ENCODE measurements at regions not wholly inside any gene's neighbourhood (a gene's known extent, or its start where the extent isn't known, plus 50 kb on each side); places are given as distances from the start of the nearest gene placed in this dataset.
"Not testable (repeated sequence)": the region's sequence is repeated elsewhere in the genome, so short reads cannot be mapped to it uniquely, and the experiment has no call there.

- no peak for DNase-seq
Measured at GRCh38 chr16:86219655-86220445, 290.5 kb upstream of the FOXF1 start.

GRCh38 chr16:86220561-86220960 is 289.8 kb upstream of the FOXF1 start:
- no peak for DNase-seq

GRCh38 chr16:86221085-86221484 is 289.2 kb upstream of the FOXF1 start:
- no peak for DNase-seq

GRCh38 chr16:86222547-86222946 is 287.8 kb upstream of the FOXF1 start:
- DNase-seq = no peak

GRCh38 chr16:86222965-86223551 is 287.3 kb upstream of the FOXF1 start:
- no peak for DNase-seq

- no peak for DNase-seq
Measured at GRCh38 chr16:86224126-86224525, 286.2 kb upstream of the FOXF1 start.

- DNase-seq = no peak
Measured at GRCh38 chr16:86224629-86225028, 285.7 kb upstream of the FOXF1 start.

- DNase-seq = no peak
Measured at GRCh38 chr16:86225905-86226371, 284.4 kb upstream of the FOXF1 start.

GRCh38 chr16:86227041-86227440 is 283.3 kb upstream of the FOXF1 start:
- DNase-seq = no peak

GRCh38 chr16:86227801-86228200 is 282.5 kb upstream of the FOXF1 start:
- no peak for DNase-seq

- DNase-seq = no peak
Measured at GRCh38 chr16:86228713-86229112, 281.6 kb upstream of the FOXF1 start.

- DNase-seq = no peak
Measured at GRCh38 chr16:86229283-86229682, 281.0 kb upstream of the FOXF1 start.

GRCh38 chr16:86229866-86230656 is 280.3 kb upstream of the FOXF1 start:
- DNase-seq = no peak

GRCh38 chr16:86231321-86231995 is 278.9 kb upstream of the FOXF1 start:
- DNase-seq = no peak

GRCh38 chr16:86231996-86232350 is 278.4 kb upstream of the FOXF1 start:
- no peak for DNase-seq

GRCh38 chr16:86232496-86232895 is 277.8 kb upstream of the FOXF1 start:
- DNase-seq = no peak

GRCh38 chr16:86233506-86233905 is 276.8 kb upstream of the FOXF1 start:
- not testable (repeated sequence) for DNase-seq

GRCh38 chr16:86239381-86239780 is 270.9 kb upstream of the FOXF1 start:
- no peak for DNase-seq

- DNase-seq = no peak
Measured at GRCh38 chr16:86240716-86241363, 269.5 kb upstream of the FOXF1 start.

- no peak for DNase-seq
Measured at GRCh38 chr16:86241681-86242080, 268.6 kb upstream of the FOXF1 start.

GRCh38 chr16:86242244-86243122 is 267.8 kb upstream of the FOXF1 start:
- no peak for DNase-seq

- no peak for DNase-seq
Measured at GRCh38 chr16:86243123-86243473, 267.2 kb upstream of the FOXF1 start.
